NCI-H748 (cell line): ENCODE measurements at regions not wholly inside any gene's neighbourhood (a gene's known extent, or its start where the extent isn't known, plus 50 kb on each side); places are given as distances from the start of the nearest gene placed in this dataset.
A peak's percentile ranks its signal among the peaks of the same experiment; 100 is the strongest.
"Not testable (repeated sequence)": the region's sequence is repeated elsewhere in the genome, so short reads cannot be mapped to it uniquely, and the experiment has no call there.

ENCODE experiments used
- DNase-seq: peaks from one replicate; lab custom pipeline; 2025; ENCODE audit not compliant: unreplicated experiment; lab: John Stamatoyannopoulos, UW

DNA sequence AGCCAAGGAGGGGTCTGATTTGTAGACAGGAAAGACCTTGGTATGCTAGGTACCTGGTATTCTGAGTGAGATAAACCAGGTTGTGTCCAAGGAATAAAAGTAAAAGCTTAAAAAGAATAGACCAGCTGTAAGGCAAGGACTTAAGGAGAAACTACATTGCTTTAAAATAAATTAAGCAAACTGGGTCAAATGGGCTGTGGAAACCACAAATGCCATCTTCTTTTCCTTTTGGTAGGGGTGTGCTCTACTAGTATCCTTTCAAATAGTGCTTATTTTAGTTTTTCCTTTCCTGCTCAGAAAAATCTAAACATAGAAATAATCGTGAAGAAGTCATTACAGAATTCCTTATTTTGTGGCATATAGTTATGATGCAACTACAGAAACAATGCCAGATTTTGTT, 138.6 kb upstream of the KLF12 start:
- DNase-seq: no peak

- no peak for DNase-seq
Observed at GRCh38 chr13:74270018-74270417, 135.8 kb upstream of the KLF12 start.

DNA sequence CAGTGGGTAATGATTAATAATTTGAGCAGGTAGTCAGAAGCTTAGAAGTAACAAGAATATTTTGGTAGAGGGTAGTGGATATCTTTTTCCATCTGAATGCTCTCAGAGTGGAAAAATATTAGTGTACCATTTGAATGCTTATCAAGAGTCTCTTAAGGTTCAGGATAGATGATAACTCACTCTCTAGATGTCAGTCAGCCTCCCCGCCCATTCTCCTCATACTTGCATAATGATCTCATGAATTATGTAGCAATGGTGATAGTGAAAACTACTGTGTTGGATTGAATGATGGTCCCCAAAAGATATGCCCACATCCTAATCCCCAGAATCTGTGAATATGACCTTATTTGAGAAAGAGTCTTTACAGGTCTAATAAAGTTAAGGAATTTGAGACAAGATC, 132.7 kb upstream of the KLF12 start:
- no peak for DNase-seq

GRCh38 chr13:74266309-74266708, 132.1 kb upstream of the KLF12 start:
- DNase-seq: no peak

GRCh38 chr13:74264333-74264732, 130.1 kb upstream of the KLF12 start:
- no peak for DNase-seq

GRCh38 chr13:74260420-74260819, 126.2 kb upstream of the KLF12 start:
- not testable (repeated sequence) for DNase-seq

- DNase-seq: no peak
Observed at GRCh38 chr13:74259641-74260040, 125.4 kb upstream of the KLF12 start.

- no peak for DNase-seq
Observed at GRCh38 chr13:74258961-74259360, 124.8 kb upstream of the KLF12 start.

DNA sequence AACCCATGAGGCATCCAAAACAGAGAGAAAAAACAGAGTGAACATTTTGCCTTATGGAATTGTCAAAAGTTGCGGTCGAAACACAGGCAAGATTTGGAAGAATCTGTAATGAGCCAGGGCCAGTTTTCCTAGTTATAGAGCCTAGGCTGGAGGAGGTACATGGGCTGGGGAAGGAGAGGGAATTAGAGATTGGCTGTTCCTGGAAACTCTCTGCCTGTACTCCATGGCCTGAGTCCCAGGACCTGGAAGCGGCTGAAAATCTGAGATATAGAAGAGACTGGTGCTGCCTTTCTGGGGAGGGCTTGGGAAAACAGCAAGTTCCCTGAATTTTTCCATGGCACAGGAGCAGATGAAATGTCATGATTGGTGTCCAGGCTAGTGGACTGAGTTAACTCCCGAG, 122.8 kb upstream of the KLF12 start:
- DNase-seq: no peak

DNA sequence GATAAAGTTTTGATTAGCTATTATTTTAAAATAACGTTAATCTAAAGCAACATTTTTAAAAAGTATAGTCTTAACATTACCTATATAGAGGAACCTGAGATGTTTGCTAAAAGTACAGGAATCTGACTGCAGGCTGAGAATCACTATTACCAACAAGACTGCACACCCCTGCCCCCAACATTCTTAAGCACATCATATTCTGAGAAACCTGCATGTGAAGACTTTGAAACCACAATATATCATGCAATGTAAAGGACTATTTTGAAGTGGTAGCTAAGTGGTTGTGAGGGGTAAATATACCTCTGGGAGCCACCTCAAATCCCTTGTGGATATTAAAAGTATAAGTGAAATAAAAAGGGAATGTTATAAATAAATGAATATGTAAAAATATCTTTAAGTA, 119.0 kb upstream of the KLF12 start:
- DNase-seq: no peak

DNA sequence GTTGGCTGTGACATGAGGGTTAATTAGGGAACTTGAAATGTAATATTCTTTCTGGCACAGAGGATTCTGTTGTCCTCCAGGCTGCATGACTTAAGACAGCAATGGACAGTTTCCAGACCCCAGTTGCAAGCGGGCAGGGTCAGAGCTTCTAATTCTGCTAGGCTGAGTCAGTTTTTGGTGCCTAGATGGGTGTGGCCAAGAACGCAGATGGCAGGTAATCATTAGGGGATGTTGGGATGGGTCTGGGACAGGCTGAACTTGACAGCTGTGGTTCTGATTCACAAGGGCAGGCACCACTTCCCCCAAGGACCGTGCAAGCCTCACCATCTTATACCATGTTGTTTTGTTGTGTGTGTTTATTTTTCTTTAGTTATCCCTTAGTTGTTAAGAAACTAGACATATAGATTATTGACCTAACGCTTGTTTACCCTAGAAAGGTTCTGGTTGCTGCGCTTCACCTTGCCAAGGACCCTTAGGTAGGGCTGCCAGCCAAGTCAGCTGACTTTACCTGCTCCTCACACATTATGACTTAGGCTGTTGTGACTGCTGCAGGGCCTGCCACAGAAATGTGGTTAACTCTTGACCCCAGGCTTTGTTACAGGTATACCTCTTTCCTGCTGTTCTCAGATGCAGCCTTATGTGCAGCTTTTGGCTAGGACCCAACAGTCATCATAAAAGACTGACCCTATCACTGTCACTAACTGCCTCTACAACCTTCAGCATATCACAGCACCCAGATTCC, 117.7 kb upstream of the KLF12 start:
- peak; percentile 82 for DNase-seq

GRCh38 chr13:74250738-74251190, 116.6 kb upstream of the KLF12 start:
- no peak for DNase-seq

- no peak for DNase-seq
Observed at GRCh38 chr13:74248477-74248876, 114.3 kb upstream of the KLF12 start.

- no peak for DNase-seq
Observed at GRCh38 chr13:74246487-74246886, 112.3 kb upstream of the KLF12 start.

DNA sequence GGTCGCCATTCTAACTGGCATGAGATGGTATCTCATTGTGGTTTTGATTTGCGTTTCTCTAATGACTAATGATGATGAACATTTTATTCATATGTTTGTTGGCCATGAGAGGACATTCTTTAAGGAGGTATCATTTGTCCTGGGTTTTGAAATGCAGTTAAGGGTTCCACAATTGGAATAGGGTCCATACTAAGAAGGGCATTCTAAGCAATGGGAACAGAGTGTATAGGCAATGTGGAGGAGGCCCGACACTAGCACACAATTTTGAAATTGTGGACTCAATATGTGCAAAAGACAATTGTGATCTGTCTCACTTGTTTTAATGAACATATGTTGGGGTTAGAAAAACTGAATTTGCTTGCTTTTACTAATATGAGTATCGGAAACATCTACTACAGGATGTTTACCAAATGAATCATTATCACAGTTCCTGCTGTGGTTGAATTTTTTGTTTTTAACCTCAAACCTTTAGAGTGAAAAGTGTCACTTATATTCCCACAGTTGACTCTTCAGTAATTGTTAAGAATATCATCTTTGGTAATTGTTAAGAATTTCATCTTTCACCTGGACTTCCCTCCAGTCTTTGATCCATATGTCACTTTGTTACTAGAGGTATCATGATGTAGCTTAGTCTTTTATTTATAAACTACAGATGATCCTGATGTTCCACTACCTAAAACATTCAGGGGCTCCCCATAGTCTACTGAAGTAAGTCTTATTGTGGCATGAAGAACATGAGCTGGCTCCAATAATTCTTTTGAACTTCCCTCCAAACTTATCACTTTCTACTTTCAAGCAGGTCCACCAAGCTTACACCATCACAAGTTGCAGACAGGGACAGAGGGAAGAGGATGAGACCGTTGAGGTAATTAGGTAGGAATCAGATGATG, 109.7 kb upstream of the KLF12 start:
- DNase-seq: no peak

GRCh38 chr13:74241343-74241742, 107.1 kb upstream of the KLF12 start:
- not testable (repeated sequence) for DNase-seq

DNA sequence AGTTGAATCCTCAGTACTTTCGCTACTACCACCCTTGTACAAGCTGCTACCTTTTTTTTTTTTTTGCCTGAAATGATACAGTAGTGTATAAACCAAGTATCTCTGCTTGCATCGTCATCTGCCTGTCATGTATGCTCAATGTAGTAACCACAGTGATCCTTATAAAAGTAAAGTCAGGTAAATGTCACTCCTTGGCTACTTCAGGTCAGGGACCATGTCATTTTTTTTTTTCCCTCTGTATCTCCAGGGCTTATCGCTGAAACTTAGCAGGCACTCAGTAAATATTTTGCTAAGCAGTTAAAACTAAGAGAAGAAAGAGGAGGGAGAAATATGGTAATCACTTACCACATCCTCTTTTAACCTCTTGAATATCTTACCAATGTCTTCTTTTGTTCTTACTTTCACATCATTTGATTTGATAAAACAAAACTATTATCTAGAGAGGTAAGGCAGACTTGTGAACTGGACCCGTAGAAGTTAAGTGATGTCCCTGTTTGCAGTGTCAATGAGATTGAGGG, 96.8 kb upstream of the KLF12 start:
- no peak for DNase-seq

- no peak for DNase-seq
Observed at GRCh38 chr13:74229242-74229641, 95.0 kb upstream of the KLF12 start.

DNA sequence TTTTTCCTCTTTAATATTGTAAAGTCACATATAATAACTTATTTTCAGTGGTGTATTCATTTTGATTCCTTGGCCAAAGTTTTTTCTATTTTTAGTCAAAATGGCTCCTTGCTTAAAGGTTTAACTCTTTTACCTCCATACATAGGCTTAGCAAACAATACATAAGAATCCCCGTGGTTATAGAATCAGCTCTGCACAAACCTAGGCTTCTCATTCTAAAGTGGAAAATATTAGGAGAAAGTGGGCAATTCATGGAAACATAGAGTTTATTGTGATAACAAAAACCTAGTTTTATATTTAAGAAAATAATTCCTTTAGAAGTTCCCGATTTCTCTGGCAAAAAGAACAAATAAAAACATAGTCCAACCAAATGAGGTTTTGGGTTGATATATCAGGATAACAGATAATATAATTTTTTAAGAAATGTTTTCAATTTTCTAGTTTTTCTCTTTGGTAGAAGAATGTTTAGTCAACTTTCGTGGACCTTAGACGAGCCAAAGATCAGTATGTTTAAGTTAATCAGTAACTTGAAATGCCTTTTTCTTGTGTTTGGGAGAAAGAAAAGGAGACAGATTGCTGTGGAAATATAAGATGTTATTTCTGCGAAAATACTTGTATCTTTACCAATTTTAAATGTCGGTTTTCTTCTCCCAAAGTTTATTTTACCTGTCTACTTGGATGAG, 93.4 kb upstream of the KLF12 start:
- no peak for DNase-seq

DNA sequence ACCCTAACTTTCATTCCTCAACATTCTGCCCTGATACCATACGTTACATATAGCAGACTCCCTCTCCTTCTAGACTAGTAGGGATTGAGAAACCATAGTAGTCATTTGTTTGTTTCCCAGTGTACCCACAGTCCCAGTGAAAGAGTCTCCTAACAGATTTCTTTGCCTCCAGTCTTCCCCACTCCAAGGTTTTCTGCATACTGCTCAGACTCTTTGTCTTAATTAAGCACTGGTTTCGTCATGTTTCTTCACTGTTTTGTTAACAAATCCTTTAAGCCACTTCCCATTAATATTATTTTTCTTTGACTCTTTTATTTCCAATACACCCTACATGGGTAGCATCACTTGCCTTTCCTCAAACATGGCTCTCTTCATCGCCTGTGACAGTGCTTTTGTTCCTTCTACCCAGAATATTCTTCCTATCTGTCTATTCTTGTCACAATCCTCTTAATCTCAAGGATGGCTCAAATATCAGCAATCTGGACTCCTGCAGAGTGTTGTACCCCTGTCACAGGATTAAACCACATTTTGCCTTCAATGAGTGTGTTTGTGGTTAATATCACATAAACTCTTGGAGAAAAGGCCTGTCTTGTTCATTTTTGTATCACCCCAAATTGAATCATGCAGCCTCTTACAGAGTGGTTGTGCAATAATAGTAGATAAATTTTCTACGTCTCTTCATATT, 92.7 kb upstream of the KLF12 start:
- no peak for DNase-seq

DNA sequence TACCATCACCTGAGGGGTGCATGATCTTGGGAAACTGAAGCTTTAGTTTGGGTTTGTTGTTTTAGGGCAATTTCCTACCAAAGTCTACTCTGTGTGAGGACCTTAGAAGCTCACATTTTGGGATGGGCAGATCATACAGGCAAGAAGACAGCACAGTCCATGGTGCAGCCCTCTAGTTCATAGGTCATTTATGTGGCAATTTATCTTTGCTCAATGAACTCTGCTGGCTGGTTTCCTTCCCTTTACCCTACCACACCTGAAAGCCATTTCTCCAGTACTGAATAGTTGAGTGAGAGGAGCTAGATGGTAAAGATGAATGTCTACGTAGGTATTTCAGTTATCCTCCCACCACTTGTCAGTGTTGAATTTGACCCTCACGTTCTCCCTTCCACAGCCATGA, 87.5 kb upstream of the KLF12 start:
- no peak for DNase-seq
